Thoracic aorta (tissue), 2 donors: ENCODE measurements at regions not wholly inside any gene's neighbourhood (a gene's known extent, or its start where the extent isn't known, plus 50 kb on each side); places are given as distances from the start of the nearest gene placed in this dataset.
"Not testable (repeated sequence)": the region's sequence is repeated elsewhere in the genome, so short reads cannot be mapped to it uniquely, and the experiment has no call there.

ENCODE experiments used
- ATAC-seq: fragments of 150-250 bp; one replicate; pipeline ENCODE4 v1.8.0; 2017; ENCODE audit warnings: low read depth; ENCODE audit not compliant: insufficient number of reproducible peaks, low FRiP score
- DNase-seq: peaks from one replicate; pipeline ENCODE4 v3.0.0-alpha.2; 2020; ENCODE audit warnings: low spot score
- H3K27ac ChIP-seq, 2 donors: fragments of 200-600 bp; sonication (generic); 1 replicate in 1 of 2; 2 replicates in 1 of 2; pipeline ENCODE4 v1.5.1; 2016; ENCODE audit warnings: mild to moderate bottlenecking in 2 of 2, moderate library complexity in 2 of 2
- H3K27me3 ChIP-seq: fragments of 200-600 bp; sonication (generic); replicated peaks from 2 replicates; pipeline ENCODE4 v1.6.0; 2016; ENCODE audit warnings: mild to moderate bottlenecking; ENCODE audit not compliant: insufficient read depth
- H3K36me3 ChIP-seq: fragments of 200-600 bp; sonication (generic); one replicate; pipeline ENCODE4 v1.5.1; 2016
- H3K4me1 ChIP-seq, 2 donors: fragments of 200-600 bp; sonication (generic); 1 replicate in 1 of 2; 2 replicates in 1 of 2; pipeline versions ENCODE4 v1.5.1 to v1.6.0; 2016; ENCODE audit warnings: low read depth in 2 of 2, mild to moderate bottlenecking in 1 of 2; ENCODE audit not compliant: control insufficient read depth in 1 of 2
- H3K4me3 ChIP-seq: fragments of 200-600 bp; sonication (generic); 2 replicates; pipeline ENCODE4 v1.5.1; 2016; ENCODE audit warnings: mild to moderate bottlenecking
- H3K9me3 ChIP-seq: fragments of 200-600 bp; sonication (generic); 2 replicates; pipeline ENCODE4 v1.5.1; 2016
- TF ChIP-seq, protein P1 (sequence below): fragments of 200-600 bp; sonication (generic); IDR thresholded peaks from one replicate; pipeline ENCODE4 v1.5.1; 2019; ENCODE audit warnings: antibody characterized with exemption

DNA sequence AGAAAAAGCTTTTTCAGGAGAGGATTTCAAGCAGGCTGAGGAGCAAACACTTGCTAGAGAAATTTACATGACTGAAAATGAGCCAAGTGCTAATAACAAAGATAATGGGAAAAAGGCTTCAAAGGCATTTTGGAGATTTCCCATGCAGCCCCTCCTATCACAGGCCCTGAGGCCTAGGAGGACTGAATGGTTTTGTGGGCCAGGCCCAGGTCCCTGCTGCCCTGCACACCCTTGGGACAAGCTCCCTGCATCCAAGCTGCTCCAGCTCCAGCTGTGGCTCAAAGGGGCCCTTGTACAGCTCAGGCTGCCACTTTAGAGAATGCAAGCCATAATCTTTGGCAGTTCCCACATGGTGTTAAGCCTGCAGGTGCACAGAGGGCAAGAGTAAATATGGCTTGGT is 154.0 kb upstream of the LMNTD1 start:
- Histone ChIP-seq H3K27me3 (no peaks in the 10 kb centered on the region), H3K4me1 (no peaks in the 10 kb centered on the region), H3K27ac (no peak overlapping the region), H3K36me3 (no peaks in the 10 kb centered on the region), H3K4me3 (no peak overlapping the region), H3K9me3 (peaks cover 9% of the 10 kb centered on the region)
- TF ChIP-seq, protein P1, sequence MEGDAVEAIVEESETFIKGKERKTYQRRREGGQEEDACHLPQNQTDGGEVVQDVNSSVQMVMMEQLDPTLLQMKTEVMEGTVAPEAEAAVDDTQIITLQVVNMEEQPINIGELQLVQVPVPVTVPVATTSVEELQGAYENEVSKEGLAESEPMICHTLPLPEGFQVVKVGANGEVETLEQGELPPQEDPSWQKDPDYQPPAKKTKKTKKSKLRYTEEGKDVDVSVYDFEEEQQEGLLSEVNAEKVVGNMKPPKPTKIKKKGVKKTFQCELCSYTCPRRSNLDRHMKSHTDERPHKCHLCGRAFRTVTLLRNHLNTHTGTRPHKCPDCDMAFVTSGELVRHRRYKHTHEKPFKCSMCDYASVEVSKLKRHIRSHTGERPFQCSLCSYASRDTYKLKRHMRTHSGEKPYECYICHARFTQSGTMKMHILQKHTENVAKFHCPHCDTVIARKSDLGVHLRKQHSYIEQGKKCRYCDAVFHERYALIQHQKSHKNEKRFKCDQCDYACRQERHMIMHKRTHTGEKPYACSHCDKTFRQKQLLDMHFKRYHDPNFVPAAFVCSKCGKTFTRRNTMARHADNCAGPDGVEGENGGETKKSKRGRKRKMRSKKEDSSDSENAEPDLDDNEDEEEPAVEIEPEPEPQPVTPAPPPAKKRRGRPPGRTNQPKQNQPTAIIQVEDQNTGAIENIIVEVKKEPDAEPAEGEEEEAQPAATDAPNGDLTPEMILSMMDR, result no peak
- DNase-seq (no peak), ATAC-seq (no peak)

DNA sequence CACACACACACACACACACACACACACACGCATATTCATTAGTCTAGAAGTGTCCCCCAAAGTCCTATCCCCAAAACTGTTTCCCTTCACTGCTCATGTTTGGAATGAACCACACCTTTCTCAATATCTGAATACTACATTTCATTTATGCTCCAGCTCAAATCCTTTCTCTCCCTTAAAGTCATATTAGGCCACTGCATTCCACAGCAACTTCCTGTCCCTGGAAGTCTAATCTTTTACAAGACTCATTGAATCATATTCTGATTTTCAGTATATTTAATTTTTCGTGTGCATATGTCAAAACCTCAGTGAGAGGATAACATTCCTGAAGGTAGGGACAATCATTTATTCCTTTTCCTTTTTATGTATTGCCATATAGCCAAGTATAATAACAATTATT is 155.6 kb upstream of the LMNTD1 start:
- no peaks in the 10 kb centered on the region for H3K27me3 ChIP-seq
- H3K36me3 ChIP-seq, result no peaks in the 10 kb centered on the region
- H3K4me3 ChIP-seq, result no peak overlapping the region
- no peak for DNase-seq
- ATAC-seq, result no peak
- H3K9me3 ChIP-seq, result peaks cover 9% of the 10 kb centered on the region
- no peak overlapping the region for H3K27ac ChIP-seq
- TF ChIP-seq, protein P1, result no peak
- H3K4me1 ChIP-seq, result no peaks in the 10 kb centered on the region

DNA sequence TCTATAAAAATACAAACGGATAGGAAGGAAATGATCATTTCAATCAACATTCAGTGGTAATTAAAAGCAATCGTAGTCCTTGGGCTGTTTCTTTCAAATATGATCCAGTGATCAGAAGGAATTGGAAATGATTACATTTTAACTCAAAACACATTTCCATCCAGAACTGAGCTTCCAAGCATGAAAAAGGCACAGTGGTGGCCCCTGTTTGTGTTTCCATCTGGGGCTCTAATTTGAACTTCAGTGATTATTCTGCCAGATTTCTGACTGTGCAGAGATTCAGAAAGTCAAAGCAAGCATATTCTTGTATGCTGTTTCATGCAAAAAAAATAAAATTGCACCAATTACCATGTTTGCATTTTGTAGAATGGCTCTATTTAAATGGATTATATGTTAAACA is 157.0 kb upstream of the LMNTD1 start:
- H3K4me3 ChIP-seq, result no peak overlapping the region
- no peak overlapping the region for H3K27ac ChIP-seq
- H3K4me1 ChIP-seq, result no peaks in the 10 kb centered on the region
- TF ChIP-seq, protein P1, result no peak
- ATAC-seq (no peak), DNase-seq (no peak)
- H3K36me3 ChIP-seq, result no peaks in the 10 kb centered on the region
- peaks cover 9% of the 10 kb centered on the region for H3K9me3 ChIP-seq
- no peaks in the 10 kb centered on the region for H3K27me3 ChIP-seq

DNA sequence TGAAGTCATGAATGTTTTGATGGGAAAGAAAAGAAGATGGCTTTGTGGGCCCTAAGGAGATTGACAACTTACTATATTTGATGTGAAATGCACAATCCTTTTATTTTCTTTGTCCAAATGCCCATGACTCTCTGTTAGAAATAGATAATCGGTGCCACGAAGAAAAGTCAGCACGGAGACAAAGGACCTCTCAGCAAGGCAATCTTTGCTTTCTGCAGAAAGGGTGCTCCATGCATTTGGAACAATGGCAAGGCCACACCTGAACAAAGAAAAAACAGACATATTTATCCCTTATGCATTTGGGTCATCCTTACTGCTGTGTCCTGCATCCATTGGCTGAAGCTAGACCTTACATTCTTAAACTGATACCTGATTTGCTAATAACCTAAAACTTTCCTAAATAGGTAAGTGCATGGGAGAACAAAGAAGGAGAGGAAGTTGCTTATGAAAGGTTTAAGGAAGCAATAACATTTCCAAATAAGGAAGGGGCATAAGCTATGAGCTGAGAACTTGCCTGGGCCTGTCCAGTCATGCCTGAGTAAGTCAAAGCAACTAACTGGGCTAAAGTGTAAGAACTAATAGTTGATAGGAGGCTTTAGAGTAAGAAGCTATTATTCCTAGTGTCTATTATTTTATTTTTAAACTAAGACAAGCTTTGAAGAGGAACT is 158.0 kb upstream of the LMNTD1 start:
- H3K4me1 ChIP-seq, H3K27me3 ChIP-seq, H3K27ac ChIP-seq, H3K4me3 ChIP-seq, ATAC-seq, DNase-seq, H3K36me3 ChIP-seq, H3K9me3 ChIP-seq: not testable (repeated sequence)

DNA sequence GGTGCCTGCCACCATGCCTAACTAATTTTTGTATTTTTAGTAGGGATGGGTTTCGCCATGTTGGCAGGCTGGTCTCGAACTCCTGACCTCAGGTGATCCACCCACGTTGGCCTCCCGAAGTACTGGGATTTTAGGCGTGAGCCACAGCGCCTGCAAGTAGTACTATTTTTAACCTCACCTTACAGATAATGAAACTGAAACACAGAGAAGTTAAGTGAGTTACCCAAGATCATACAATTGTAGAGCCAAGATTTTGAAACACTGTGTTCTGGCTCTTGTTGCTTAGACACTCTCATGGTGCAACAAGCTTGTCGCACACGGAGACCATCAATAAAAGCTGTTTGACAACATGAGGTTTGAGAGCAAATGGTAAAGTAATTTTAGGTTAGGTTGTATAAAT is 159.1 kb upstream of the LMNTD1 start:
- H3K27me3 ChIP-seq, result no peaks in the 10 kb centered on the region
- no peaks in the 10 kb centered on the region for H3K4me1 ChIP-seq
- no peak for DNase-seq
- TF ChIP-seq, protein P1, result no peak
- no peak overlapping the region for H3K27ac ChIP-seq
- ATAC-seq, result no peak
- no peak overlapping the region for H3K4me3 ChIP-seq
- H3K9me3 ChIP-seq, result peaks cover 9% of the 10 kb centered on the region
- H3K36me3 ChIP-seq, result no peaks in the 10 kb centered on the region

DNA sequence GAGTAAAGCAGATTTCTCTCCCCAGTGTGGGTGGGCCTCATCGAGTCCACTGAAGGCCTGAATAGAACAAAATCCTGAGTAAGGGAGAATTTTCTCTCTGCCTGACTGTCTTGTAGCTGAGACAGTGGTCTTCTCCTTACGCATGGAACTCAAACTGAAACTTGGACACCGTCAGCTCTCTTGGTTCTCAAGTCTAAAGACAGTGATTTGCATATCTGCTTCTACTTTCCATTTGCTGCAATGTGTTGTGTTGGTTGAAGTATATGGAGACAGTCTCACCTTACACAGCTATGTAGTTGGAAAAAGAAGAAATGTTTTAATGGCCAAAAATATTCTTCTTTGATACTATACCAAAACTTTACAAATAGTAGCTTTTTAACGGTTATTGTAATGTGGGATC is 160.2 kb upstream of the LMNTD1 start:
- no peaks in the 10 kb centered on the region for H3K36me3 ChIP-seq
- no peak overlapping the region for H3K4me3 ChIP-seq
- no peaks in the 10 kb centered on the region for H3K4me1 ChIP-seq
- TF ChIP-seq, protein P1, result no peak
- H3K27ac ChIP-seq, result no peak overlapping the region
- H3K9me3 ChIP-seq, result peaks cover 9% of the 10 kb centered on the region
- no peak for ATAC-seq
- DNase-seq, result no peak
- no peaks in the 10 kb centered on the region for H3K27me3 ChIP-seq
